ENCODE measurements at regions not wholly inside any gene's neighbourhood (a gene's known extent, or its start where the extent isn't known, plus 50 kb on each side); places are given as distances from the start of the nearest gene placed in this dataset.

GRCh38 chr3:43792904-43793303 is 102.2 kb downstream of the ABHD5 start:
- Histone ChIP-seq H3K36me3 (no peaks in the 10 kb centered on the region), H3K4me1 (no peaks in the 10 kb centered on the region), H3K9me3 (no peaks in the 10 kb centered on the region), H3K4me3 (no peak overlapping the region), H3K27me3 (no peaks in the 10 kb centered on the region), H3K27ac (no peak overlapping the region)
- no peak for DNase-seq
- ATAC-seq: peak; percentile 48
- TF ChIP-seq, protein P1, sequence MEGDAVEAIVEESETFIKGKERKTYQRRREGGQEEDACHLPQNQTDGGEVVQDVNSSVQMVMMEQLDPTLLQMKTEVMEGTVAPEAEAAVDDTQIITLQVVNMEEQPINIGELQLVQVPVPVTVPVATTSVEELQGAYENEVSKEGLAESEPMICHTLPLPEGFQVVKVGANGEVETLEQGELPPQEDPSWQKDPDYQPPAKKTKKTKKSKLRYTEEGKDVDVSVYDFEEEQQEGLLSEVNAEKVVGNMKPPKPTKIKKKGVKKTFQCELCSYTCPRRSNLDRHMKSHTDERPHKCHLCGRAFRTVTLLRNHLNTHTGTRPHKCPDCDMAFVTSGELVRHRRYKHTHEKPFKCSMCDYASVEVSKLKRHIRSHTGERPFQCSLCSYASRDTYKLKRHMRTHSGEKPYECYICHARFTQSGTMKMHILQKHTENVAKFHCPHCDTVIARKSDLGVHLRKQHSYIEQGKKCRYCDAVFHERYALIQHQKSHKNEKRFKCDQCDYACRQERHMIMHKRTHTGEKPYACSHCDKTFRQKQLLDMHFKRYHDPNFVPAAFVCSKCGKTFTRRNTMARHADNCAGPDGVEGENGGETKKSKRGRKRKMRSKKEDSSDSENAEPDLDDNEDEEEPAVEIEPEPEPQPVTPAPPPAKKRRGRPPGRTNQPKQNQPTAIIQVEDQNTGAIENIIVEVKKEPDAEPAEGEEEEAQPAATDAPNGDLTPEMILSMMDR (IDR thresholded peaks at IDR 0.05): no peak
- intact Hi-C loops (cut with DNase I): no loop called here

- intact Hi-C loops (cut with DNase I): no loop called here
Observed at GRCh38 chr3:43793648-43794372, 103.1 kb downstream of the ABHD5 start.

GRCh38 chr3:43794776-43795175 is 104.0 kb downstream of the ABHD5 start:
- H3K27me3 ChIP-seq: no peaks in the 10 kb centered on the region
- no peak for DNase-seq
- no peaks in the 10 kb centered on the region for H3K4me1 ChIP-seq
- no peaks in the 10 kb centered on the region for H3K9me3 ChIP-seq
- intact Hi-C loops (cut with DNase I): no loop called here
- ATAC-seq: no peak
- H3K36me3 ChIP-seq: no peaks in the 10 kb centered on the region
- TF ChIP-seq, protein P1 (IDR thresholded peaks at IDR 0.05): no peak
- H3K27ac ChIP-seq: no peak overlapping the region
- H3K4me3 ChIP-seq: no peak overlapping the region

More at GRCh38 chr3:43793648-43794372, 103.1 kb downstream of the ABHD5 start:
- DNase-seq (no peak), ATAC-seq (no peak)
- H3K4me1 ChIP-seq: no peaks in the 10 kb centered on the region
- H3K9me3 ChIP-seq: no peaks in the 10 kb centered on the region
- no peak overlapping the region for H3K4me3 ChIP-seq
- H3K27me3 ChIP-seq: no peaks in the 10 kb centered on the region
- TF ChIP-seq, protein P1 (IDR thresholded peaks at IDR 0.05): no peak
- H3K27ac ChIP-seq: no peak overlapping the region
- no peaks in the 10 kb centered on the region for H3K36me3 ChIP-seq

DNA sequence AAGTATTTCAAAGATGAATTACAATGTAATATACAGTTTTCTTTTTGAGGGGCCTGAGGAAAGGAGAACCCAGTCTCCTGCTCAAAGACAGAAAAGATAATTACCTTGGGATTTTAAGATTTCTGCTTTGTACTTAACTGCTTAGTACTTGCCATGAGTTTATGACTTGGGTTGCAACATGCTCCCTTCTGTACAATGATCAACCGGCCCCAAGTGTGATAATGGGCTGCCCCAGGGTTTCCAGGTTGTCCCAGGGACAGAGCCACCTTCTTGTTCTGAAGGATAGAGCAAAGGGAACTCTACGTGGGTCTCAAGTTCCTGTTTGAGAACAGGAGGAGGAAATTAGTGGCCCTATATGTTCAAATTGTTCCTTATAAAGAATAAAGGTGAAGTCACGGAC is 104.8 kb downstream of the ABHD5 start:
- H3K4me1 ChIP-seq: no peaks in the 10 kb centered on the region
- H3K27ac ChIP-seq: no peak overlapping the region
- peaks cover 0 to 3% of the 10 kb centered on the region in 2 donors for H3K9me3 ChIP-seq
- intact Hi-C loops (cut with DNase I): no loop called here
- no peaks in the 10 kb centered on the region for H3K36me3 ChIP-seq
- H3K4me3 ChIP-seq: no peak overlapping the region
- ATAC-seq: no peak
- no peaks in the 10 kb centered on the region for H3K27me3 ChIP-seq
- DNase-seq: no peak
- TF ChIP-seq, protein P1 (IDR thresholded peaks at IDR 0.05): no peak

- intact Hi-C loops (cut with DNase I): no loop called here
- DNase-seq (no peak), ATAC-seq (no peak)
- H3K9me3 ChIP-seq: peaks cover 0 to 7% of the 10 kb centered on the region in 2 donors
- no peak overlapping the region for H3K27ac ChIP-seq
- H3K36me3 ChIP-seq: no peaks in the 10 kb centered on the region
- no peaks in the 10 kb centered on the region for H3K4me1 ChIP-seq
- TF ChIP-seq, protein P1 (IDR thresholded peaks at IDR 0.05): no peak
- no peaks in the 10 kb centered on the region for H3K27me3 ChIP-seq
- H3K4me3 ChIP-seq: no peak overlapping the region
Observed at GRCh38 chr3:43796041-43796596, 105.4 kb downstream of the ABHD5 start.
